Liver (tissue), 3 donors: ENCODE measurements at regions not wholly inside any gene's neighbourhood (a gene's known extent, or its start where the extent isn't known, plus 50 kb on each side); places are given as distances from the start of the nearest gene placed in this dataset.

Experiments
- CTCF ChIP-seq: fragments of 150-350 bp; IDR thresholded peaks from 2 replicates; pipeline ENCODE4 v1.5.1; 2017; ENCODE audit warnings: improper control_type of control experiment, low read depth, low read length; ENCODE audit not compliant: missing input control
- EGR1 ChIP-seq, 2 donors: IDR thresholded peaks; 2 replicates each; pipeline ENCODE4 v1.6.1; 2016 to 2018; ENCODE audit warnings: antibody characterized with exemption in 2 of 2, low read depth in 2 of 2
- FOXA1 ChIP-seq: IDR thresholded peaks from 2 replicates; pipeline ENCODE4 v1.6.1; 2016; ENCODE audit warnings: antibody characterized with exemption
- GABPA ChIP-seq, 2 donors: IDR thresholded peaks in 1 of 2; conservative IDR thresholded peaks in 1 of 2; 2 replicates each; pipeline ENCODE4 v1.6.1; 2016; ENCODE audit warnings: antibody characterized with exemption in 2 of 2, mild to moderate bottlenecking in 1 of 2, moderate library complexity in 1 of 2
- JUND ChIP-seq, 2 donors: IDR thresholded peaks; 2 replicates each; pipeline ENCODE4 v1.6.1; 2016; ENCODE audit warnings: antibody characterized with exemption in 2 of 2
- MAX ChIP-seq: IDR thresholded peaks from 2 replicates; pipeline ENCODE4 v1.6.1; 2016; ENCODE audit warnings: antibody characterized with exemption
- RXRA ChIP-seq, 2 donors: IDR thresholded peaks; 2 replicates each; pipeline ENCODE4 v1.6.1; 2017 to 2018; ENCODE audit warnings: antibody characterized with exemption in 2 of 2, mild to moderate bottlenecking in 1 of 2
- SP1 ChIP-seq: IDR thresholded peaks from 2 replicates; pipeline ENCODE4 v1.6.1; 2018; ENCODE audit warnings: antibody characterized with exemption, mild to moderate bottlenecking
- TAF1 ChIP-seq: conservative IDR thresholded peaks from 2 replicates; pipeline ENCODE4 v1.6.1; 2016; ENCODE audit warnings: antibody characterized with exemption, mild to moderate bottlenecking
- TF ChIP-seq, protein P1 (sequence below): IDR thresholded peaks from 2 replicates; pipeline ENCODE4 v1.6.1; 2016; ENCODE audit warnings: antibody characterized with exemption
- TF ChIP-seq, protein P2 (sequence below): IDR thresholded peaks from 2 replicates; pipeline ENCODE4 v1.6.1; 2016; ENCODE audit warnings: antibody characterized with exemption
- donor health status: healthy.
- donor health status: healthy.

- TF ChIP-seq CTCF (no peak), JUND (IDR thresholded peaks at IDR 0.05) (no peak), TAF1 (no peak), GABPA (IDR thresholded peaks at IDR 0.05 in 1 of 2, conservative IDR thresholded peaks at IDR 0.05 in 1 of 2) (no peak), MAX (no peak), FOXA1 (no peak), RXRA (IDR thresholded peaks at IDR 0.05) (no peak), SP1 (no peak), EGR1 (IDR thresholded peaks at IDR 0.05; ENCODE audit: low read depth in 2 of 2) (no peak)
- TF ChIP-seq, protein P1, sequence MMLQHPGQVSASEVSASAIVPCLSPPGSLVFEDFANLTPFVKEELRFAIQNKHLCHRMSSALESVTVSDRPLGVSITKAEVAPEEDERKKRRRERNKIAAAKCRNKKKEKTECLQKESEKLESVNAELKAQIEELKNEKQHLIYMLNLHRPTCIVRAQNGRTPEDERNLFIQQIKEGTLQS = no peak
- TF ChIP-seq, protein P2, sequence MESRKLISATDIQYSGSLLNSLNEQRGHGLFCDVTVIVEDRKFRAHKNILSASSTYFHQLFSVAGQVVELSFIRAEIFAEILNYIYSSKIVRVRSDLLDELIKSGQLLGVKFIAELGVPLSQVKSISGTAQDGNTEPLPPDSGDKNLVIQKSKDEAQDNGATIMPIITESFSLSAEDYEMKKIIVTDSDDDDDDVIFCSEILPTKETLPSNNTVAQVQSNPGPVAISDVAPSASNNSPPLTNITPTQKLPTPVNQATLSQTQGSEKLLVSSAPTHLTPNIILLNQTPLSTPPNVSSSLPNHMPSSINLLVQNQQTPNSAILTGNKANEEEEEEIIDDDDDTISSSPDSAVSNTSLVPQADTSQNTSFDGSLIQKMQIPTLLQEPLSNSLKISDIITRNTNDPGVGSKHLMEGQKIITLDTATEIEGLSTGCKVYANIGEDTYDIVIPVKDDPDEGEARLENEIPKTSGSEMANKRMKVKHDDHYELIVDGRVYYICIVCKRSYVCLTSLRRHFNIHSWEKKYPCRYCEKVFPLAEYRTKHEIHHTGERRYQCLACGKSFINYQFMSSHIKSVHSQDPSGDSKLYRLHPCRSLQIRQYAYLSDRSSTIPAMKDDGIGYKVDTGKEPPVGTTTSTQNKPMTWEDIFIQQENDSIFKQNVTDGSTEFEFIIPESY = no peak
Measured at GRCh38 chr16:79801646-79802045, 201.1 kb upstream of the MAF start.
